Stimulated activated naive CD4-positive, alpha-beta T cell treated with Interleukin-2 at 50 U/mL for 16 hours (primary cell): ENCODE measurements at regions not wholly inside any gene's neighbourhood (a gene's known extent, or its start where the extent isn't known, plus 50 kb on each side); places are given as distances from the start of the nearest gene placed in this dataset.

Source experiments
- DNase-seq: peaks from one replicate; lab custom pipeline; 2025; lab: John Stamatoyannopoulos, UW

- DNase-seq = no peak
Measured at GRCh38 chr21:16492892-16493291, 763.1 kb downstream of the USP25 start.

- no peak for DNase-seq
Measured at GRCh38 chr21:16496609-16497008, 766.8 kb downstream of the USP25 start.

- no peak for DNase-seq
Measured at GRCh38 chr21:16500271-16500670, 770.5 kb downstream of the USP25 start.

GRCh38 chr21:16502273-16502672, 772.5 kb downstream of the USP25 start:
- DNase-seq = no peak

GRCh38 chr21:16502897-16503296, 773.1 kb downstream of the USP25 start:
- DNase-seq = no peak

- no peak for DNase-seq
Measured at GRCh38 chr21:16504281-16504680, 774.5 kb downstream of the USP25 start.

- DNase-seq = no peak
Measured at GRCh38 chr21:16504766-16505165, 775.0 kb downstream of the USP25 start.

- no peak for DNase-seq
Measured at GRCh38 chr21:16509476-16509875, 779.7 kb downstream of the USP25 start.

GRCh38 chr21:16514316-16514715, 784.5 kb downstream of the USP25 start:
- DNase-seq = no peak

GRCh38 chr21:16517383-16517782, 787.6 kb downstream of the USP25 start:
- DNase-seq = no peak

- no peak for DNase-seq
Measured at GRCh38 chr21:16519036-16519435, 789.3 kb downstream of the USP25 start.

GRCh38 chr21:16519644-16520043, 789.9 kb downstream of the USP25 start:
- no peak for DNase-seq

- no peak for DNase-seq
Measured at GRCh38 chr21:16522548-16522947, 792.8 kb downstream of the USP25 start.

- DNase-seq = no peak
Measured at GRCh38 chr21:16530656-16531055, 800.9 kb downstream of the USP25 start.

- DNase-seq = no peak
Measured at GRCh38 chr21:16532840-16533239, 803.1 kb downstream of the USP25 start.

GRCh38 chr21:16533692-16534407, 804.1 kb downstream of the USP25 start:
- no peak for DNase-seq

GRCh38 chr21:16534408-16535101, 804.8 kb downstream of the USP25 start:
- no peak for DNase-seq

- DNase-seq = no peak
Measured at GRCh38 chr21:16535102-16535422, 805.3 kb downstream of the USP25 start.

GRCh38 chr21:16535626-16536025, 805.8 kb downstream of the USP25 start:
- no peak for DNase-seq

- DNase-seq = no peak
Measured at GRCh38 chr21:16536140-16536539, 806.4 kb downstream of the USP25 start.

- no peak for DNase-seq
Measured at GRCh38 chr21:16536643-16537434, 807.1 kb downstream of the USP25 start.

GRCh38 chr21:16537501-16537900, 807.7 kb downstream of the USP25 start:
- no peak for DNase-seq

GRCh38 chr21:16538405-16538804, 808.6 kb downstream of the USP25 start:
- no peak for DNase-seq
